HG03520 (cell line): ENCODE measurements at regions not wholly inside any gene's neighbourhood (a gene's known extent, or its start where the extent isn't known, plus 50 kb on each side); places are given as distances from the start of the nearest gene placed in this dataset.
"Not testable (repeated sequence)": the region's sequence is repeated elsewhere in the genome, so short reads cannot be mapped to it uniquely, and the experiment has no call there.

Source experiments
- ATAC-seq: cut with Tn5 transposase; IDR thresholded peaks from one replicate; pipeline ENCODE4 v1.9.1; 2021; ENCODE audit warnings: mild to moderate bottlenecking, moderate library complexity; ENCODE audit not compliant: unreplicated experiment

DNA sequence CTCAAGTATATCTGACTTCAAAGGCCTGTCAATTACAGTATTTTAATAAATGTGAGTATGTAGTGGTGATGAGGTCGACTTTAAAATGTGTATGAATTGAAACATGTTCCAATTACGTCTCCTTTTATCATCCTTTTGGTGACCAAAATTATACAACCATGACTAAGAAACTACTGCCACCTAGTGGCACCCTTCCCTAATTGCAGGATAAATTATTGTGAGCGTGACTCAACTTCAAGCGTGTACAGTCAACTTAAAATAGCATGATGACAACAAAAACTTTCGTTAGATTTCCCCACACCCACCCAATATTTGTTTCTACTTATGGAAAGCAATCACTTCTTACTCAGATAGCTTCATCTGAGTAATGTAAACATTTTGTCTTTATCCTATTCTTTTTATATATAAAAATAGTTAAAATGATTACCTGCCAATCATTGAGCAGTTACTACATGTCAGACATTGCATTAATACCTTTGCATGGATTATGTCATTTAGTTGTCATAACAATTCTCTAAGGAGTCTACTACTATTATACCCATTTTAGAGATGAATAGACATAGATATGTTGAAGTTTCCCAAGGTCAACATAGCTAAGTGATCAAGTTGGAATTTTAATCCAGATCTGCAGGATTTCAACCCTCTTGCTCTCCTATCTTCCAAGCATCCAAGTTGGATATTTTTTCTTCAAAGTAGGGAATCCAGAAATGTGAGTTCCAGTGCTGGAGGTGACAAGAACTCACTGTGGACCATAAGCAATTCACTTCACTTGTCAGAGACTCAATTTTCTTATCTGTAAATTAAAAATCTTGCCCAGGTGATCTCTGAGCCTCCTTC, 106.0 kb downstream of the MEX3B start:
- ATAC-seq = no peak

DNA sequence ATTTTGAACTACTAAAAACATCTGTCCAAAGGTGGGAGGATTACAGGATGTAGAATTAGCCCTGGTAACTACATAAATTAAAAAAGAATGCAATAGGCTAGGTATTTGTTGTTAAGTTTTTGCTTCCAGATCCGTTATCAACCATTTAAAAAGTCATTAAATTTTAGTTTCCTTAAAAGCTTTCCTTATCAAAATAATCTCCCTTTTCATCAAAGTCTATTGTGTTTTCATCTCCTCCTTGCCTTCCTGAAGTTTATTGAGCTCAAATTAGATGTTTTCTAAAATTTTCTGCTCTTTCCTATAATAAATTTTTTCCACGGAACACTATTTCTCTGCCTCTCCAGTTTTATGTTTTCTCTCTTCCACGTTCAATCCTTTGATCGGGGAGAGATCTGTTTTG, 108.6 kb downstream of the MEX3B start:
- no peak for ATAC-seq

DNA sequence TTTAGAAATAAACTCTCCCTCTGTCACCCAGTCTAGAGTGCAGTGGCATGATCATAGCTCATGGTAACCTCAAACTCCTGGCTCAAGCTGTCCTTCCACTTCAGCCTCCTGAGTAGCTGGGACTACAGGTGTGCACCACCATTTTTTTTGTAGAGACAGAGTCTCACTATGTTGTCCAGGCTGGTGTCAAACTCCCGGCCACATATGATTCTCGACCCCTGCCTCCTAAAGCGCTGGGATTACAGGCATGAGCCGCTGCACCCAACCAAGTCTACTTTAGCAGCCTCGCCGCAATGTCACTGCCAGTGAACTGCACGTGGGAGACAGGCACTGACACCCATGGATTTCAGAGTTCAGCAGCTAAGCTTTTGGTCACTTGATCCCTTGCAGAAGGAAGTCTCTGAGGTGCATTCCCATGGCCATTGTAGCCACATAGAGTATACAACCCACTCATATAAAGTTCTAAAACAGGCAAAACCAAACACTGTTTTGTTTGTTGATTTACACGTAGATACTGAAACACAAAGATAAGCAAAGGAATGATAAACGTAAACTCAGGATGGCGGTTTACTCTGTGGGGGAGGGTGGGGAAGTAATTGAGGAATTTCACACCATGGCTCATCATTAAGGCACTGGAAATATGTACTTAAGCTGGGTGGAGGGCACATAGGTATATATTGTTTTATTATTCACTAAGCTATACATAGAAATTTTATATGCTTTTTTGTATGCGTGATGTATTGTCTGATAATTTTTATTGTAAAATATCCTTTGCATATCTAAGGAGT, 115.0 kb downstream of the MEX3B start:
- ATAC-seq = no peak

DNA sequence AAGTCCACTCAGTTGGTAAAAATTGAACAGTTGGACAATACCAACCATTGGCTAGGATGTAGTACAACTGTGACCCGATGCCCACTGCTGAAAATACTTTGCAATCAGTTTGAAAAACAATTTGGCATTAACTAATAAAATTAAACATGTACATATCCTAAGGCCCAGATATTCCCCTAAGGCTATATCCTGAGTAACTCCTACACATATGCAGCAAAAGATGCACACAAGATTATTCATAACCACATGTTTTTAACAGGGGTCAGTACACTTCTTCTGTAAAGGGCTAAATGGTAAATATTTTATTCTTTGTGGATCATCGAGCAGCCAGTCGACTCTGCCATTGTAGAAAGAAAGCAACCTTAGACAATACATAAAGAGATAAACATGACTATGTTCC, 116.3 kb downstream of the MEX3B start:
- no peak for ATAC-seq

DNA sequence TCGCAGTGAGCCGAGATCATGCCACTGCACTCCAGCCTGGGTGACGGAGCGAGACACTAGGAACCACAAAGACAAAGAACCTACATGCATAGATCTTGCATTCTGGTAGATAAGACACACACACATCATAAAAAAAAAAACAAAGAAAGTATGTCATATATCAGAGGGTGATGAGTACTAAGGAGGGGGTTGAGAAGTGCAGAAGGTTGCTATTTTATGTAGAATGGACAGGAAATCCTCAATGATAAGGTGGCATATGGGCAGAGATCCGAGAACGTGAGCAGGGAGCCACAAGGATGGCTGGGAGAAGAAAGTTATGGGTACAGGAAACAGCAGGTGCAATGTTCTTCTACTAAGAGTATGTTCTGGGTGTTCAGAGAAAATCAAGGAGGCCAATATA, 118.8 kb downstream of the MEX3B start:
- ATAC-seq = no peak

DNA sequence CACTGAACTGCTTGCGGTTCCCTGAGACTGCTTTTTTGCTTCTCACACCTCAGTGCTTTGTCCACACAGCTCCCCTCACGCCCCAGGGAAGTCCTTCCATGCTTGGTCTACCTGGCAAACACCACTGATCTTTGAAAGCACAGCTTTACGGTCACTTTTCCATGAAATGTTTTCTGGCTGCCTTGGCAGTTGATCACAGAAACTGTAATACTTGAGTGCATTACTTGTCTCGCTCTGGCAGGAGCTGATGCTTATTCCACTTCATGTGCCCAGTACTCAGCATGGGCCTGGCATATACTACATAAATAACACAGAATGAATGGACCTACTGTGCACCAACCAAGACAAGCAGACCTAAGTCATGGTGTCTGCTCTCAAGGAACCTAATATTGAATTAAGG, 121.1 kb downstream of the MEX3B start:
- ATAC-seq = no peak

DNA sequence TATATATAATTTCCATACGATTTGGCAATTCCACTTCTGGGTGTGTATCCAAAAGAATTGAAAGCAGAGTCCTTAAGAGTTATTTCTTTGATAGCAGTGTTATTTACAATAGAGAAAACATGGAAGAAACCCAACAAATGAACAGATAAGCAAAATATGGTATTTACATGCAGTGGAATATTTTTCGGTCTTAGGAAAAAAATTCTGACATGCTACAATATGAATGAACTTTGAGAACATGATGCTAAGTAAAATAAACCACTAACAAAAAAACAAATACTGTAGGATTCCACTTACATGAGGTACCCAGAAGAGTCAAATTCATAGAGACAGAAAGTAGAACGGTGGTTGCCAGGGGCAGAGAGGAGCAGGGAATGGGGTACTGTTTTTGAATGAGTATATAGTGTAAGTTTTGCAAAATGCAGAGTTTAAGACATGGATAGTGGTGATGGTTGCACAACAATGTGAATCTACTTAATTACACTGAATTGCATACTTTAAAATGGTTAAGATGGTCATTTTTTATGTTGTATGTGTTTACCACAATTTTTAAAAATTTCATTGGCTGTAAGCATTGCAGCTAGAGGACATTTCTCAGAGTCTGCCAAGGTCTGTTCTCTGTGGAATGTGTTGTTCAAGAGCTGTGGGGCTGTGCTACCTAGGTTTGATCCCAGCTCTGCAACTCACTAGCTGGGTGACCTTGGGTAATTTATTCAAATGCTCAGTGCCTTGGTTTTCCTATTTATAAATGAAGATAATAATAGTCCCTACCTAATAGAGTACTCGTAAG, 122.1 kb downstream of the MEX3B start:
- no peak for ATAC-seq

DNA sequence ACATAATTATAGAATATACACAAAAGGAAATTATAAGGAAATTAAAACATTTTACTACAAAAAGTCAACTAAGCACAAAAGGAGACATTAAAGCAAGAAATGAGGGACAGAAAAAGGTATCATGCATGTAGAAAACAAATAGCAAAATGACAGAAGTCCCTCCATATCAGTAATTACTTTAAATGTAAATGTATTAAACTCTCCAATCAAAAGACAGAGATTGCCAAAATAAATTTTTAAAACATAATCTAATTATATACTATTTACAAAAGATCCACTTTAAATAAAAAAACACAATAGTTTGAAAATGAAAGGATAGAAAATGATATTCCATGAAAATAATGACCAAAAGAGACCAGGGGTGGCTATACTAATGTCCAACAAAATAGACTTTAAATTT, 123.7 kb downstream of the MEX3B start:
- no peak for ATAC-seq

DNA sequence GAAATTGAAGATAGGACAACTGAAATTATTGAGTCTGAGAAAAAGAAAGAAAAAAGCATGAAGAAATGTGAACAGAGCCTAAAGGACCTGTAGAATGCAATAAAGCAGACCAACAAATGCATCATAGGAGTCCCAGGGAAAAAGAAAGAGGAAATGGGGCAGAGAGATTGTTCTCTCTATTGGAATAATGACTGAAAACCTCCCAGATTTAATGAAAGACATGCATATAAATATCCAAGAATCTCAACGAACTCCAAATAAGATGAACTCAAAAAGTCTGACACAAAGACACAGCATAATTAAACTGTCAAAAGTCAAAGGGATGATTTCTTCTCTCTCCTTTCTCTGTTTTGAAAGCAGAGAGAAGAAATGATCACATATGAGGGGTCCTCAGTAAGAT, 124.7 kb downstream of the MEX3B start:
- ATAC-seq = no peak

DNA sequence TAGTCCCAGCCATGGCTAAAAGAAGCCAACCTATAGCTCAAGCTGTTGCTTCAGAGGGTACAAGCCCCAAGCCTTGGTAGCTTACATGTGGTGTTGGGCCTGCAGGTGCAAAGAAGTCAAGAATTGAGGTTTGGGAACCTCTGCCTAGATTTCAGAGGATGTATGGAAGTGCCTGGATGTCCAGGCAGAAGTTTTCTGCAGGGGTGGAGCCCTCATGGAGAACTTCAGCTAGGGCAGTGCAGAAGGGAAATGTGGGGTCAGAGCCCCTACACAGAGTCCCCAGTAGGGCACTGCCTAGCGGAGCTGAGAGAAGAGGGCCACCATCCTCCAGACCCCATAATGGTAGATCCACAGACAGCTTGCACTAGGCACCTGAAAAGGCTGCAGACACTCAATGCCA, 127.1 kb downstream of the MEX3B start:
- ATAC-seq = not testable (repeated sequence)

DNA sequence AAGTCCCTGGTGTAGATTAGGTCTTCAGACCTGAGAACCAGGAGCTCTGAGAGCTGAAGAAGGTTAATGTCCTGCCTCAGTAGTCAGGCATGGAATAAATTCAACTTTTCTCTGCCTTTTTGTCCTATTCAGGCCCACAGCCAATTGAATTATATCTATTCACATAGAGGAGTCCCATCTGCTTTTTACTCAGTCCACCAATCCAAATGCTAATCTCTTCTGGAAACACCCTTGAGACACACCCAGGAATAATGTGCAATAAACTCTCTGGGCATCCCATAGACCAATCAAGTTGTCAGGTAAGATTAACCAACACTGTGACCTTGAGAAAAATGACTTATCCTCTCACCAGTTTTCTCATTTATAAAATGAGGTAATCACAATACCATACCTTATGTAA, 129.4 kb downstream of the MEX3B start:
- ATAC-seq = no peak

DNA sequence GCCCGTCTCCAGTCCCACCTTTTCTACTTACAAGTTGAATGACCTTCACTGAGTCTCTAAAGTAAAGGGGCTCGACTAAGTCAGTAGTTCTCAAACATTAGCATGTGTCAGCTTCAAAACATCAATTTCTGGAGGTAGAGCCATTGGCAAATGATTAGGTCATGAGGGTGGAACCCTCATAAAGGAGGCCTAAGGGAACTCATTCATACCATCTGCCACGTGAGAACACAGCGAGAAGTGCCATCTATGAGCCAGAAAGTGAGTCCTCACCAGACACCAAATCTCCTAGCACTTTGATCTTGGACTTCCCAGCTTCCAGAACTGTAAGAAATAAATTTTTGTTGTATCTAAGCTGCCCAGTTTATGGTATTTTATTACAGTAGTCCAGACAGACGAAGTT, 129.8 kb downstream of the MEX3B start:
- no peak for ATAC-seq

DNA sequence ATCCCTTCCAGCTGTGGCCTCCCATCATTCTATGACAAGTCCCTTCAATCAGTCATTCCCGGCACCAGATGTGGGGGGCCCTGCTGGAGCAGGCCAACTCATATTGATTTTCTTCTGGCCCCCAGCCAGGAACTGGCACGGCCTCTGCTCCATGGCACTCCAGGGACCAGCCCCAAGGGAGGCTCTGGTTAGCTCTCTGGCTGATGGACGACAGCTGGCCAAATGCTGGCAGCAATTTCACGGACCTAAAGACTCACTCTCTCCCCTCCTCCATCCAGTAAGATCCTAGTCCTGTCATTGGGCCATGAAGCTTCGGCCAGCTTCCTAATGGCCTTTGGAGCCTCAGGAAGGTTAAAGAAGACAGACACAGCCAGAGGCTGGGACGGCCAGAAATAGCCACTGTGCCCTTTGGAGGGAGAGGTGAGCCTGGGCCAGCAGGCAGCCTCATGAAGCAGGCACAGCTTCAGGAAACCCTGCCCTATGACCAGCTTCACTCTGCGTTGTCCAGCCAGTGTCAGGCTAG, 131.0 kb downstream of the MEX3B start:
- no peak for ATAC-seq

DNA sequence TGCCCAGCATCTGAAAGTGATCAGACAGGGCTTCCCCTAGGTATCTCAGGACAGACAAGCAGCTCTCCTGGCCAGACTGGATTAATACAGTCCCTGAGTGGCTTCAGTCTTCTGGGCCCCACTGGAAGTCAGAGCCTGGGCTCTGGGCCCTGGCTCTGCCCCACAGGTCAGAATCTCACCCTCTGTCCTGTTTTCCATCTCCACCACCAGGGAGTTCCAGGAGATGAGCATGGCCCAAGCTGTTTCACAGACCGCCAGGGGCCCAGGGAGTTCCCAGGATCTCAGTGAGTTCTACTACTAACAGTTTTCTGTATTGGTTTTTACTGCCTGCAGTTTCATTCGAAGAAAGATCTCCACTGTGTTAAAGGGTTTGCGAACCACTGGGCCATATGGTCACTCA, 131.5 kb downstream of the MEX3B start:
- no peak for ATAC-seq

DNA sequence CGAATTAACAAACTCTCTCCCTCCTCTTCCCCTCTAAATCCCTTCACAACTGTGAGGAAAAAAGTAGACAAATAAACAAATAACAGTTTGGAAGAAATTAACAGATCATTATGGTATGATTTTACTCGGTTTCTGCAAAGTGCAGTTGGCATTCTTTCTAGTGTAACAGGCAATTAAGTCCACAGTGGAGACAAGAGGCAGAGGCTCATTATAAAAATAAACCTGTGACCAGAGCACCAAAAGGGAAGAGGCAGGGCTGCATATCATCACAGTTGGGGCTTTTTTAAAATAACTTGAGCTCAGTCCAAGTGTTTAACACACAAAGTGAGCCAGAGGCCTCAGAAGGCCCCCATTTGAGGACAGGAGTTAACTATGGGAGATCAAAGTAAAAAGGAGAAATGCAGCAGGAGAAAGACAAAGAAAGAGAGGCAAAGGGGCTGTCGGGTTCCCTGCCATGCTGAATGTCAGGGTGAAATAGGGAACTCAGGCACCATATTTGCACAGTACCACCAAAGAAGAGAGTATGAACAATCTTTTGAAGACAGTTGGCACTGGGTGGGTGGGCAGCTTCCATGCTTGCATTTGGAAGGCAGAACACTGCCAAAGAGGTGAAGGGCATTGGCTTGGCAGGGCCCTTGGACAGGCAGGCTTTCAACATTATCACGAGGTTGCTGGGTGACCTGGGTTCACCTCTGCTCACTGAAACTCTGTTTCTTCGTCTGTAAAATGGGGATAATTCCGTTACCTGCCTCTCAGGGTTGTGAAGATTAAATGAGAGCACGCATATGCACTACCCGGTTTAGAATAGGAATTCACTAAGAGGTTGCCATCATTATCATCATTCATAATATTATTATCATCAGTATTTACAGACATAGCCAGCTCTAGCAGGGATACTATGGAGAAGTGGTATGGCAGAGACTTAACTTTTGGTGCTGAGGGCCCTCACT, 134.5 kb downstream of the MEX3B start:
- no peak for ATAC-seq

DNA sequence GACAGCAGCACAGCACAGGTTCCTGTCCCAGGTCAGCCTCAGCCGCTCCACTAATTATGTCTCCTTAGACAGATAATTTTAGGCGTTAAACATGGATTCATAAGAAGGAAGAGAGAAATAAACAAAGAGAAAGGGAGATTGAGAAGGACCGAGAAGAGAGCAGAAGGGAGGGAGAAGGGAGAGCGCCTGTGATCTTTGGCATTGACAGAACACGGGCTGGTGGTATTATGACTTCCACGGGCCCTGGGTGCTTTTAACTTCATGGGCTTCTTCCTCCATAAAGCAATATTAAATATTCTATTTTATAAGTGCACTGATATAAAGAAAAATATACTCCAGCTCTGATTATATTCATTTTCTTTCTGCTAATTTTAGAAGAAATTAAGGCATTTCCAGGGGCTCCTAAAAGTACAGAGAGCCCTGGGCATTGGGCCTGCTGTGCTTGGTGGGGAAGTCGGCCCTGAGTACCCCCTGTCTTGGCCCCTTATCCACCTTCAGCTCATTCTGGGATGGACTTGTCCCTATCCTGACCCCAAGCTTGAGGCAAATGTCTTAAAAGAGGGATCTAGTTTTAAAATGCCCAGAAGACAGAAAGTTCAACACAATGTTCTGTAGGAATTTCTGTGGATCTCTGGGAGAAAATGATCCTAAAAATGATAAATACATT, 135.3 kb downstream of the MEX3B start:
- no peak for ATAC-seq

DNA sequence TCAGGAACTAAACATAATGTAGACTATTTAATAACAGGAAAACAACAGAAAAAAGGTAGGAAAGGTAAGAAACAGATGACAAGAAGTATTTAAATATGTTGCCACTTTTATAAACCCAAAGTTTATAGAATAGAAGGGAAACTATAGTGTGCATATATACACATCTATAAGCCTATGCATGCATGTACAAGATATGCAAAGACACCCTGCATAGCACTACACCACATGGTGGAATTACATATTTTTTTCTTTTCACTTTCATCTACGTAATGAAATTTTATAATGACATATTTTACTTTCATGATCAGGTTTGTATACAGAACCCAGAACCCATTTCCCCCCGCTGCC, 136.8 kb downstream of the MEX3B start:
- no peak for ATAC-seq

DNA sequence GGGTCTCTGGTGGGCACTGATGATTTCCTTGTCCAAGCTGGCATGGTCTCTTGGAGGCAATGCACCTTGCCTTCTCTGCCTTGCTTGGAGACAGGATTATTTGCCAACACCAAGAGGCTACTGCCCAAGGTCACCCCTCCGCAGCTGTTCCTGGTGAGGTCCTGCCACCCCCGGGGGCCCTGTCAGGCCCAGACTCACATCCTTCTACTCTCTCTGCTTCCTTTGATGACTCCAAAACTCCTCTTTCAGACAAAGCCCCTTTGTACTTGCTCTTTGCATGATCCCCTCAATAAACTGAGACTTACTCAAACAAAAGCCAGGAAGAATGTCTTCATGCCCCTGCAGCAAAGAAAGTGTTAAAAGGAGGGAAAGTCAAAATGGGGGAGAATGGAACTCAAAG, 137.7 kb downstream of the MEX3B start:
- ATAC-seq = no peak

DNA sequence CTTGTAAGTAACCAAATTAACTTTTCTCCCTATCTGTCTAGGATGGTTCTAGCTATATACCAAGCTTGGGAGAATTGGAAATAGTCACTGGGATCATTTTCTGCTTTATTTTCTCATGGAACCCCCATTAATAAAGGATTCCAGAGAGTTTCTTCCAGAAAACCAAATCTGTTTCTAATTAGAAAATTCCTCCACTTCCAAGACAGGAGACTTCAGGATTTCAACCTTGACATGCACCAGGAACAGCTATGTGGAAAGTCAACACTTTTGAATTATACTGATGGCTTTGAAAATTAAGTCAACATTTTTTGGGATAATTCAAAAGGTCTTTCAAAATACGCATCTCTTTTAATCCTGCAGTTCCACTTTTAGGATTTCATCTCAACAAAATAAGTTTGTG, 138.3 kb downstream of the MEX3B start:
- ATAC-seq = no peak

DNA sequence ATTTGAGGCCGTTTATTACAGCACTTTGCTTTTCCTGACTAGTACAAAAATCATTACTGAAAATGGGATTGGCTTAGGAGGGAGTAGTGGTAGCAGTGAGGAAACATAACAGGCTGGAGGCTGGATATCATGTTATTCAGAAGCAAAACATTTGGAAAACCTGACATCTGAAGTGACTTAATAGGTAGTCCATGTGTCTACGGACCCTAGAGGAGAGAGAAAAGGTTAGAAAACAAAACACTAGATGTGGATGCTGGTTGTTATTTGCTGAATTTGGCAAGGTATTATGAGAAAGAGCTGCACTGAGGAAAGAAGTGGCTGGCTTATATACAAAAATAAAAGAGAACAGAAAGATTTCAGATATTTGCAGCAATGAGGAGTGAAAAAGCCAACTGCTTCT, 139.9 kb downstream of the MEX3B start:
- no peak for ATAC-seq
